GM20000 (cell line): ENCODE measurements at regions not wholly inside any gene's neighbourhood (a gene's known extent, or its start where the extent isn't known, plus 50 kb on each side); places are given as distances from the start of the nearest gene placed in this dataset.

Source experiments
- DNase-seq: peaks from one replicate; pipeline ENCODE4 v3.0.0; 2012; ENCODE audit warnings: low spot score
- TF ChIP-seq, protein P1 (sequence below): IDR thresholded peaks from 2 replicates; pipeline ENCODE4 v1.5.1; 2012; ENCODE audit warnings: mild to moderate bottlenecking, control low read depth; ENCODE audit errors: extremely low read depth, missing control alignments

DNA sequence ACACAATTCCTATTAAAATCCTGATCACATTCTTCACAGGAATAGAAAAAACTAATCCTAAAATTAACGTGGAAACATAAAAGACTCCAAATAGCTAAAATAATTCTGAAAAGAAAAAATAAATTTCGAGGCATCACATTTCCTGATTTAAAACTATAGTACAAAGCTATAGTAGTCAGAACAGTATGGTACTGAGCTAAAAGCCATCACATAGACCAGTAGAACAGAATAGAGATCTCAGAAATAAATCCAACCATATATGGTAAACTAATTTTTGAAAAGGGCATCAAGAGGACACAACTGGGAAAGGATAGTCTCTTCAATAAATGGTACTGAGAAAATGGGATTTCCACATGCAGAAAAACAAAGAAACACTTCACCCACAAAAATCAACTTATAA lies 125.2 kb upstream of the DAAM1 start:
- TF ChIP-seq, protein P1, sequence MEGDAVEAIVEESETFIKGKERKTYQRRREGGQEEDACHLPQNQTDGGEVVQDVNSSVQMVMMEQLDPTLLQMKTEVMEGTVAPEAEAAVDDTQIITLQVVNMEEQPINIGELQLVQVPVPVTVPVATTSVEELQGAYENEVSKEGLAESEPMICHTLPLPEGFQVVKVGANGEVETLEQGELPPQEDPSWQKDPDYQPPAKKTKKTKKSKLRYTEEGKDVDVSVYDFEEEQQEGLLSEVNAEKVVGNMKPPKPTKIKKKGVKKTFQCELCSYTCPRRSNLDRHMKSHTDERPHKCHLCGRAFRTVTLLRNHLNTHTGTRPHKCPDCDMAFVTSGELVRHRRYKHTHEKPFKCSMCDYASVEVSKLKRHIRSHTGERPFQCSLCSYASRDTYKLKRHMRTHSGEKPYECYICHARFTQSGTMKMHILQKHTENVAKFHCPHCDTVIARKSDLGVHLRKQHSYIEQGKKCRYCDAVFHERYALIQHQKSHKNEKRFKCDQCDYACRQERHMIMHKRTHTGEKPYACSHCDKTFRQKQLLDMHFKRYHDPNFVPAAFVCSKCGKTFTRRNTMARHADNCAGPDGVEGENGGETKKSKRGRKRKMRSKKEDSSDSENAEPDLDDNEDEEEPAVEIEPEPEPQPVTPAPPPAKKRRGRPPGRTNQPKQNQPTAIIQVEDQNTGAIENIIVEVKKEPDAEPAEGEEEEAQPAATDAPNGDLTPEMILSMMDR, result no peak
- DNase-seq, result no peak

DNA sequence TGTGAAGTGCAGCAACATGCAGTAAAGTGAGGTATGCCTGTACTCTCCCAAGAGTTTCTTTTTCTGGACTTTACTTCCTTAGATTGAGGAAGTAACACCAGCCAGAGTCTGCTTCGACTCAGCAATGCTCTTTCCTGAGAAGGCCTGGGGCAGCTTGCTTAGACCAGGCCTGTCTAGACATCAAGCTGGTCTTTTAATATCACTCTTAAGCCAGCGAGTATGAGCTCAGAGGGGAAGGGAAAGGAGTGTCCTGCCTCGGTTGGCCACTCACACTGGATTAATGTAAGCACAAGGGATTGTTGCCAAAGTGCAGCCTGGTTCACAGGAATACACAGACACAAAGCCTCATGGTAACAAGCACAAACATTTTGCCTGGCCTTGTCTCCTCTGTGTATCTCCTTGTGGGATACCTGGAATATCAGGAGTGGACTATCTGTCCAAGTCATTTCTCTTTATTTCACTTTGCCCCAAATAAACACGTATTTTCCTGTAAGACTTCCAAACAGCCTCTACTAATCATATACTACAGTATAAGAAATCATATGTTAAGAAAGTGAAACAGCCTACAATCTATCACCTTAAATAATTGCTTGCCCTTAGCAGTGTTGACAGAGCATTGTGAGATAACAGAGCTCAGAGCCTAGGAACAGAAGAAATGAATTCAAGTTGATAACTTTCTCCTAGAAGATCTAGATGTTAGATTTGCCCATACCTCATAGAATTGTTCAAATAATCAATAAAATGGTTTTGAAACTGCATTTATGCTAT lies 121.2 kb upstream of the DAAM1 start:
- DNase-seq, result no peak
- TF ChIP-seq, protein P1, result no peak

DNA sequence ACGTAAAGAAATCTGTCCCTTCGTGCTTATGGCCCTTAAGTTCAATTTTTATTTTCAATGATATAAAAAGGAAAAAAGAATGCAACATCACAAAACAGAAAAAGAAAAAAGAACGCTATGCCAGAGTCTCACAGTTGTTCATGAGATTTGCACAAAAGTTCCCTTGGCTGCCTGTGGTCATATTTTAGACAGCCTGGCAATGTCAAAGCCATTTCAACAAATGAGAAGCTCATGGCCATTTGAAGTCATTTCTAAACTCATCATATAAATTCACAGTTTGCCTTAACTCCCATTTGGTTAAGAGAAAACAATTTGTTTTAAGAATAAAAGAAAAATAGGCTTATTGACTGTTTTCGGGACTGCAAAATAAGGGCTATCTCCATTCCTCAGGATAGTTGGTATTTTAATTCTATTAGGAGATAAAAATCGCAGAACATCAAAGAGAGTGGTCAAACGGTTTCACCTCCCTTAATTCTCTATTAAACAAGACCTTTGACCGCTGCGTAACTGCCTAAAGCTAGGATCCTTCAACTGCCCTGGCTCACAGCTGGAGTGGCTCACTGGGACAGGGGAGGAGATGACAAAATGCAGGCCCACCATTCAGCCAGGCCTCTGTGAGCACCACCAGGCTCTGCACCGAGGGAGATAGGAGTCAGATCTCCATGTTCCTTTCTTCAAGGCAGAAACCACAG lies 119.2 kb upstream of the DAAM1 start:
- TF ChIP-seq, protein P1, result no peak
- DNase-seq, result no peak

DNA sequence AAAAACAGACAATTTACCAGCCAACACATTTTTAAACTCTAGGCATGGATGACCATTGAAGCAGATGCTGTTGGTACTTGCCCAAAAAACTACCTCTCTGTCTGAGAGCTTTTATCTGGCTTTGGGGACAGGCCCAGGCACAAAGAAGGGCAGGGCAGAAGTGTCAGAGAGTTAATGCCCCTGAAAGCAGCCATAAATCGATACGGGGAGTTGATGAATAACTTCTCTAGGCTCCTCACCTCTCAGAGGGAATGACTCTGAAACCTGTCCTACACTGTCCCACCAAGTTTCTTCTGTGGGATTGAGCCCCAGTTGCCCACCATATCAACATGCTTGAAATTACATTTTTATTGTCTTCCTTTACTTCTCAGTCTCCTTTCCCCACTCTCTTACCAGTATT lies 113.0 kb upstream of the DAAM1 start:
- TF ChIP-seq, protein P1, result no peak
- DNase-seq, result no peak

DNA sequence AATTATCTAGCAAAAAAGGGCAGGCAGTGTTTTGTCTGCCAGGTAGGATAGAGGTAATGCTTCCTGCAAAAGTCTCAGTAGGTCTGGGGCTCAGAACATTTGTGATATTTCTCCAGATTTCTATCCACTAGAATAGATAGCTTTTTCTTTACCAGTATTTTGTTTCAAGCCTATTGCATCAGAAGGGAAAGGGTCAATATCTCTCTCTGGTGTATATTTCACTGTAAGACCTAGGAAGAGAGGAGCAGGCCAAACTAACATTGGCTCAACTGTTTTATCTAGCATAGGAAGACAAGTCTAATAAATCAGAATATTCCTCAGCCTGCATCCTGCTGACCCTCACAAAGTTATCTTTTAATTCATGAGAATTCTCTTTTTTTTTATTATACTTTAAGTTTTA lies 106.7 kb upstream of the DAAM1 start:
- TF ChIP-seq, protein P1, result no peak

DNA sequence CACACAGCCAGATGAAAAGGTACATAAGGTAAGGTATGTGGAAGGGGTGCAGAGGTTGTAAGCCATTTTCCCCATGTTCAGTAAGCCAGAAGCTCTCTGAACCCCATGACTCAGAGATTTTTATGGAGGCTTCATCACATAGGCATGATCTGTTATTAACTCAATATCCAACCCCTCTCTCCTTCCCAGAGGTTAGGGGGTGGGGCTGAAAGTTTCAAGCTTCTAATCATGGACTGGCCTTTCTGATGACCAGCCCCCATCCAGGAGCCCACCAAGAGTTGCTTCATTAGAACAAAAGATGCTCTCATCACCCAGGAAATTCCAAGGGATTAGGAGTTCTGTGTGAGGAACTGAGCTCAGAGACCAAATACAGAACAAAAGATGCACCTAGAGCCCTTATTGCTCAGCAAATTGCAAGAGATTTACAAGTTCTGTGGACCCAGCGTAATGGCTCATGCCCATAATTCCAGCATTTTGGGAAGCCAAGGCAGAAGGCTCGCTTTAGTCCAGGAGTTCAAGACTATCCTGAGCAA lies 103.2 kb upstream of the DAAM1 start:
- no peak for DNase-seq
- TF ChIP-seq, protein P1, result no peak

More for the DNA sequence above, 106.7 kb upstream of the DAAM1 start:
- DNase-seq, result no peak

DNA sequence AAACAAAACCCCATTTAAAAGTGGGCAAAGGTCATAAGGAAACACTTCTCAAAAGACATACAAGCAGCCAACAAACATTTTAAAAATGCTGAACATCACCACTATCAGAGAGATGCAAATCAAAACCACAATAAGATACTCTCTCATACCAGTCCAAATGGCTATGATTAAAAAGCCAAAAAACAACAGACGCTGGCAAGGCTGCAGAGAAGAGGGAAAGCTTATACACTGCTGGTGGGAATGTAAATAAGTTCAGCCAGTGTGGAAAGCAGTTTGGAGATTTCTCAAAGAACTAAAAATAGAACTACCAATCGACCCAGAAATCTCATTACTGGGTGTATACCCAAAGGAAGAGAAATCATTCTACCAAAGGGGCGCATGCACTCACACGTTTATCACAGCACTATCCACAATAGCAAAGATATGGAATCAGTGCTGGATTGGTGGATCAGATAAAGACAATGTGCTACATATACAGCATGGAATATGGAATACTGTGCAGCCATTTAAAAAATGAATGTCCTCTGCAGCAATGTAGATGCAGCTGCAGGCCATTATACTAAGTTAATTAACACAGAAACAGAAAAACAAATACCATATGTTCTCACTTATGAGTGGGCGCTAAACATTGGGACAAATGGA lies 102.1 kb upstream of the DAAM1 start:
- TF ChIP-seq, protein P1, result no peak
- DNase-seq, result no peak
